AG09319 (cell line): ENCODE measurements at regions not wholly inside any gene's neighbourhood (a gene's known extent, or its start where the extent isn't known, plus 50 kb on each side); places are given as distances from the start of the nearest gene placed in this dataset.

Experiments used
- DNase-seq: peaks from one replicate; pipeline ENCODE4 v3.0.0-alpha.2; 2010; ENCODE audit warnings: low read depth; ENCODE audit errors: extremely low read depth
- CTCF ChIP-seq: IDR thresholded peaks from 2 replicates; pipeline ENCODE4 v1.5.1; 2011; ENCODE audit warnings: low read depth, mild to moderate bottlenecking, inconsistent platforms, low read length, moderate library complexity

- no peak for TF ChIP-seq CTCF
- no peak for DNase-seq
Observed at GRCh38 chr2:154924531-154924930, 226.0 kb downstream of the KCNJ3 start.

- no peak for TF ChIP-seq CTCF
- no peak for DNase-seq
Observed at GRCh38 chr2:154914561-154914960, 216.1 kb downstream of the KCNJ3 start.

- no peak for TF ChIP-seq CTCF
- DNase-seq = no peak
Observed at GRCh38 chr2:154912215-154912614, 213.7 kb downstream of the KCNJ3 start.

GRCh38 chr2:154911729-154912128 is 213.2 kb downstream of the KCNJ3 start:
- TF ChIP-seq CTCF = no peak
- DNase-seq = no peak

- no peak for TF ChIP-seq CTCF
- no peak for DNase-seq
Observed at GRCh38 chr2:154910701-154911100, 212.2 kb downstream of the KCNJ3 start.

GRCh38 chr2:154908327-154908726 is 209.8 kb downstream of the KCNJ3 start:
- DNase-seq = no peak

More at GRCh38 chr2:154908327-154908726, 209.8 kb downstream of the KCNJ3 start:
- TF ChIP-seq CTCF = no peak
